ENCODE measurements at regions not wholly inside any gene's neighbourhood (a gene's known extent, or its start where the extent isn't known, plus 50 kb on each side); places are given as distances from the start of the nearest gene placed in this dataset.

DNA sequence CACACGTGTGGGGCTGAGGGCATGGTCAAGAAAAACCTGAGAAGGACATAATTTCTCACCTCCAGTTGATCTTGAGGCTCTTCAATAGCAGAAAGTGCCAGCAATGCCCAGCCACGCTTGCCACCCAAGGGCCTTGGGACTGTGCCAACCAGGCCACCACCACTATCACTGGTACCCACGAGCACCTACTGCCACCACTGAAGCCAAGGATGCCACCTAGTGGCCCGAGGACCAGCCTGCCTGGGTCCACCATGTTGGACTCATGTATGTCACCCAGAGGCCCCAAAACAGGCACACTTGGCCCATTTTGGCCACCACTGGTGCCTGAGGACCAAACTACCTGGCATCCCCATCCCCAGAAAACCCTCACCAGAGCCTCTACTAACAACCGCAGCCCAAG is 191.8 kb downstream of the ADAM29 start:
- Mint-ChIP-seq H3K27ac (ENCODE audit: unreplicated experiment) (no peak overlapping the region), H3K4me1 (ENCODE audit: low read depth) (no peaks in the 10 kb centered on the region), H3K36me3 (ENCODE audit: low read depth) (peaks cover 11% of the 10 kb centered on the region), H3K4me3 (ENCODE audit: unreplicated experiment) (no peak overlapping the region), H3K9me3 (ENCODE audit: low read depth) (peaks cover 45% of the 10 kb centered on the region), H3K27me3 (ENCODE audit: low read depth) (no peaks in the 10 kb centered on the region)
- DNase-seq (ENCODE audit: low spot score) = no peak
- TF ChIP-seq, protein P1, sequence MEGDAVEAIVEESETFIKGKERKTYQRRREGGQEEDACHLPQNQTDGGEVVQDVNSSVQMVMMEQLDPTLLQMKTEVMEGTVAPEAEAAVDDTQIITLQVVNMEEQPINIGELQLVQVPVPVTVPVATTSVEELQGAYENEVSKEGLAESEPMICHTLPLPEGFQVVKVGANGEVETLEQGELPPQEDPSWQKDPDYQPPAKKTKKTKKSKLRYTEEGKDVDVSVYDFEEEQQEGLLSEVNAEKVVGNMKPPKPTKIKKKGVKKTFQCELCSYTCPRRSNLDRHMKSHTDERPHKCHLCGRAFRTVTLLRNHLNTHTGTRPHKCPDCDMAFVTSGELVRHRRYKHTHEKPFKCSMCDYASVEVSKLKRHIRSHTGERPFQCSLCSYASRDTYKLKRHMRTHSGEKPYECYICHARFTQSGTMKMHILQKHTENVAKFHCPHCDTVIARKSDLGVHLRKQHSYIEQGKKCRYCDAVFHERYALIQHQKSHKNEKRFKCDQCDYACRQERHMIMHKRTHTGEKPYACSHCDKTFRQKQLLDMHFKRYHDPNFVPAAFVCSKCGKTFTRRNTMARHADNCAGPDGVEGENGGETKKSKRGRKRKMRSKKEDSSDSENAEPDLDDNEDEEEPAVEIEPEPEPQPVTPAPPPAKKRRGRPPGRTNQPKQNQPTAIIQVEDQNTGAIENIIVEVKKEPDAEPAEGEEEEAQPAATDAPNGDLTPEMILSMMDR (IDR thresholded peaks at IDR 0.05) = no peak

DNA sequence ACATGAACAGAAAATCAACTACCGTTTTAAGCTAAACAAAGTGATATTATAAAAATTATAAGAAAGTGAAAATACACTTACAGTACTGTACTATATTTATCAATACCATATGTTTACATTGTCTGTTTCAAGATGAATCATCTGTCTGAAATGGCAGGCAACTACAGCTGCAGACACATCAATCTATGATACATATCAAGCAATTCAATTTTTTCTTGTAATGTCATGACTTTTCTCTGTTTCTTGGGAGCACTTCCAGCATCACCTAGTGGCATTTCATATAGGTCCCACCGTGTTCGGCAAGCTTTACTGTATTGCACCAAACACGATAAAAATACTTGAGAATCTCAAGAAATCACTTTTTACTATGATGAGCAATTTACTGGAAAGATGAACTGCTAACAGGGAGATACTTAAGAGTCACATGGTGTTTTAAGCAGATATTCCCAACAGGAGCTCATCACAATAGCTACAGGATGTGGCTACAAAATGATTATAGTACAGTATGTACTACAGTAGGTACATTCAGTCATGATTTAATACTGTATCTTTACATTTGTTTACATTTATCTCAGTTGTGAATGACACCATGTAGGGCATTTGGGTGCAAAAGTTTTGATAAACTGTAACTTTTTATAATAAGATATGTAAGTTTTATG is 207.4 kb downstream of the ADAM29 start:
- no peaks in the 10 kb centered on the region for H3K27me3 Mint-ChIP-seq (ENCODE audit: low read depth)
- peaks cover 30% of the 10 kb centered on the region for H3K4me1 Mint-ChIP-seq (ENCODE audit: low read depth)
- peaks cover 40% of the 10 kb centered on the region for H3K9me3 Mint-ChIP-seq (ENCODE audit: low read depth)
- H3K4me3 Mint-ChIP-seq (ENCODE audit: unreplicated experiment) = no peak overlapping the region
- no peak for DNase-seq (ENCODE audit: low spot score)
- H3K36me3 Mint-ChIP-seq (ENCODE audit: low read depth) = peaks cover 17% of the 10 kb centered on the region
- H3K27ac Mint-ChIP-seq (ENCODE audit: unreplicated experiment) = no peak overlapping the region
- TF ChIP-seq, protein P1 (IDR thresholded peaks at IDR 0.05) = peak; percentile 32

DNA sequence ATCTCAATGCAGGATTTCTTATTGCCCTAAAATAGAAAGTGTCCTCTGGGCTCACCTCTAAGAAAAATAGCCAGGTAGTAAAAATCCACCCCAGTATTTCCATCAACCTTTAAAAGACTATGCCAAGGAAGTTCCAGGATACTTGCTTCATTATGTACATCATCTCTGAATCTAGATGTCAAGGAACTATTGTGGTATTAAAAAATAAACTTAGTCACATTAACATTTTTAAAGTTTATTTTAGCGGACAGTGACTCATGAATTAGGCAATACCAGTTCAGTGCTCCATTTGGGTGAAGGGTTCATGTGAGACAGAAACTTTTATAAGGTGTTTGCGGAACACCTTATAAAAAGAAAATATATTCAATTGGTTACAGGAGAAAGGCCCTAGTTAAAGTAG is 209.2 kb downstream of the ADAM29 start:
- TF ChIP-seq, protein P1 (IDR thresholded peaks at IDR 0.05) = no peak
- no peak overlapping the region for H3K4me3 Mint-ChIP-seq (ENCODE audit: unreplicated experiment)
- H3K36me3 Mint-ChIP-seq (ENCODE audit: low read depth) = peaks cover 10% of the 10 kb centered on the region
- H3K27me3 Mint-ChIP-seq (ENCODE audit: low read depth) = no peaks in the 10 kb centered on the region
- no peak for DNase-seq (ENCODE audit: low spot score)
- H3K27ac Mint-ChIP-seq (ENCODE audit: unreplicated experiment) = no peak overlapping the region
- peaks cover 30% of the 10 kb centered on the region for H3K4me1 Mint-ChIP-seq (ENCODE audit: low read depth)
- peaks cover 23% of the 10 kb centered on the region for H3K9me3 Mint-ChIP-seq (ENCODE audit: low read depth)

DNA sequence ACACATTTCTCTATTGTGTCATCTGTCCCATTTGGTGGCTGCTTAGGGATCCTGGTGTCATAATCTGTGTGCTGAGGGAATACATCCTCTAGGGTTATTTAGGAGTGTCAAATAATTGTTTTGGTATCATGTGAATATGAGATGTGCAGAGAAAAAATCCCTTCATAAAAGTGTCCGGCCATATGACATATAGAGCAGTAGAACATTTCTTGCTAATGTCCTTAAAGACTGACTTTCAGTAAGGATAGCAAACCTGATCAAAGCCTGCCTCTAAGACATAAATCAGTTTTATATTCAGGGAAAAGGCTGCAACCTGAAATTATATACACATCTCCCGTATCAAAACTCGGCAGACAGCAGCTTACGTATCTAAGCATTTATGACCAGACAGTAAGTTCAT is 211.6 kb downstream of the ADAM29 start:
- Mint-ChIP-seq H3K9me3 (ENCODE audit: low read depth) (peaks cover 2% of the 10 kb centered on the region), H3K36me3 (ENCODE audit: low read depth) (no peaks in the 10 kb centered on the region), H3K27me3 (ENCODE audit: low read depth) (no peaks in the 10 kb centered on the region), H3K4me1 (ENCODE audit: low read depth) (peaks cover 27% of the 10 kb centered on the region), H3K27ac (ENCODE audit: unreplicated experiment) (no peak overlapping the region), H3K4me3 (ENCODE audit: unreplicated experiment) (no peak overlapping the region)
- no peak for DNase-seq (ENCODE audit: low spot score)
- TF ChIP-seq, protein P1 (IDR thresholded peaks at IDR 0.05) = no peak

DNA sequence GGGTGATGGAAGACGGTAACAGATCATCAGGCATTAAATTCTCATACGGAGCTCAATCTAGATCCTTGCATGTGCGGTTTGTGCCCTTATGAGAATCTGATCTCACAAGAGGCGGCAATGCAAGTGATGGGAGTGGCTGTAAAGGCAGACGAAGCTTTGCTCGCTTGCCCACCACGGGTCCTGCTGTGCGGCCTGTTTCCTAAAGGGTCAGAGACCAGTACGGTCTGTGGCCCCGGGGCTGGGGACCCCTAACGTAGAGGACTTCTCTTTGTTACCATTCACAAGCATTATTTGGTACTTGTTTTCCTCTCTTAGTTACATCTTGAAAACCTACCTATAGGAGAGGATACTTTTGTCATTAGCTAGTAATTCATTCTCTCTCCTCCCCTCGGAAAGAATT is 221.0 kb downstream of the ADAM29 start:
- no peak for DNase-seq (ENCODE audit: low spot score)
- TF ChIP-seq, protein P1 (IDR thresholded peaks at IDR 0.05) = no peak
- Mint-ChIP-seq H3K36me3 (ENCODE audit: low read depth) (peaks cover 4% of the 10 kb centered on the region), H3K4me3 (ENCODE audit: unreplicated experiment) (no peak overlapping the region), H3K9me3 (ENCODE audit: low read depth) (peaks cover 3% of the 10 kb centered on the region), H3K4me1 (ENCODE audit: low read depth) (no peaks in the 10 kb centered on the region), H3K27ac (ENCODE audit: unreplicated experiment) (no peak overlapping the region), H3K27me3 (ENCODE audit: low read depth) (peaks cover 13% of the 10 kb centered on the region)

Measured in chondrocyte (in vitro differentiated cells).